ENCODE measurements at regions not wholly inside any gene's neighbourhood (a gene's known extent, or its start where the extent isn't known, plus 50 kb on each side); places are given as distances from the start of the nearest gene placed in this dataset.

DNA sequence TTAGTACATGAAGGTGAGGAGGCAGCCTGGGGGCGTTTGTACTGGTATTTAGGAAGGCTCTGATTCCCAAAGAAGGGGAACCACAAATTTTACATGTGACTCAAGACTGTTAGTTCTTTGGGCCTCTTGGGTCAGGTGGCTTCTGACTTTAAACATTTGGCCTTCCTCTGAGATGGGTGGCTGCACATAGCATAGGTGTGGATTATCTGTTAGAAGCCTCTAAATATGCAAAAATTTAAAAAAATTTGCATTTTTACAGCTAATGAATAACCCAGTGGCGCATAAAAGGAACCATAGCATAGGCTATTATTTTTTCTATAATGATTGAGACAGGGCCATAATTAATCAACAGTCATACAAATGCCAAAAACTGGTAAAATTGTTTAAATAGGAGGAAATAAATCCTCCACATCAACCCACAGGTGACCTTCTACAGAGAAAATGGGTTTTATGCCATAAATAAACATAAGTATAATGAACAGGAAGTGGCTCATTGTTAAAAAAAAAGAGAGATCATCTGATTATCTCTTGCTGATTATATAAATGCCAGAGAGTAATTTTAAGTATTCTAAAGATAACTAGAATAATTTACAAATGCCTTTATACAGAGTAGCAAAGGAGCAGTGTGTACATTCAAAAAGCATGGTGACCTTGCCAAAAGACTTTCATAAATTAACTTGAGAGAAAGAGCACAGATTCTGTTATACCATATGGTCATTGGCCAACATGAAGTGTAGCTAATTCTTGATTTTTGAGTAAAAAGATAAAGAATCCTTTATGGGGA, 284.2 kb upstream of the ATP2B1 start:
- no peak for DNase-seq
- Histone ChIP-seq H3K4me3 (ENCODE audit: low read length in 2 of 2) (no peak overlapping the region), H3K27me3 (ENCODE audit: control insufficient read depth in 1 of 2, insufficient read depth in 2 of 2, low read length in 1 of 2) (no peaks in the 10 kb centered on the region), H3K4me1 (ENCODE audit: control insufficient read depth in 1 of 2, insufficient read depth in 2 of 2, low read length in 2 of 2) (no peaks in the 10 kb centered on the region), H3K9me3 (ENCODE audit: control insufficient read depth, low read length) (no peaks in the 10 kb centered on the region), H3K27ac (ENCODE audit: low read depth in 1 of 2, low read length in 2 of 2) (no peak overlapping the region), H3K36me3 (ENCODE audit: control insufficient read depth in 1 of 2, insufficient read depth in 2 of 2, low read length in 1 of 2) (no peaks in the 10 kb centered on the region)
- intact Hi-C loops (cut with DNase I), result no loop called here
- no peak for ATAC-seq (ENCODE audit: low FRiP score)
- WGBS, 2 donors, result 87 to 89% methylated on average over 2 of the region's 2 CpGs

DNA sequence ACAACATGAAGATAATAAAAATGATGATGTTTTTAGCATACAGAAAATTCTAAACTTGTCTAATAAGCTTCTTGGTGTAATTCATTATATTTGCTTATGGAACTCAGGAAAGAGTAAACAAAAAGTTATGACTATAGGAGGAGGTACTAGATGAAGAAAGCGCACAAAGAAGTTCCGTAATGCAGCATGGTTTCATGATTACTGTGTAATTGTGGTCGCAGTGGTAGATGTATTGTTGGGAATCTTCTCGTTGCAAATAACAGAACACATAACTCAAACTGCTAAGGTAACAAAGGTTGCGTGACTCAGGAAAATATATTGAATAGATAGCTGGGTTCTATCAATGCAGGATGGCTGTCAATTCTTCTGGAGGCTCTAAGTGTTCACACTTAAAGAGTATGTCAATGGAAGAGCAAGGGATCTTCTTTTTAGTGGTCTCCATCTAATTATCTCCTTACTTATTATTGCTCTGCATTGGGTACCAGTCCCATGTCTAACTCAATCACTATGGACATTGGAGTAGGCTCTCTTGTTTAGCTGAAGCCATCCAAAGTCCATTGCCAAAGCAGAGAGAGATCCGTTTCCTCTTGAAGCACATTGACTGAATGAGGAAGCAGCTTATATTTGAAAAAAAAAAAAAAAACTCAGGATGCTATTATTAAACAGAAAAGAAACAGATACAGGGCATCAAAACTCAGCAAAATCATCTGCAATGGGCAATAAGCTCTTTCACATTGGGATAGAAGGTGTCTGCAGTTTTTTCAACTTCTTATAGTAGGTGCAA, 283.4 kb upstream of the ATP2B1 start:
- 95 to 96% methylated on average over 6 of the region's 6 CpGs for WGBS, 2 donors
- ATAC-seq (ENCODE audit: low FRiP score) (no peak), DNase-seq (no peak)
- no peak overlapping the region for H3K4me3 ChIP-seq (ENCODE audit: low read length in 2 of 2)
- H3K9me3 ChIP-seq (ENCODE audit: control insufficient read depth, low read length), result no peaks in the 10 kb centered on the region
- no peaks in the 10 kb centered on the region for H3K27me3 ChIP-seq (ENCODE audit: control insufficient read depth in 1 of 2, insufficient read depth in 2 of 2, low read length in 1 of 2)
- no peaks in the 10 kb centered on the region for H3K36me3 ChIP-seq (ENCODE audit: control insufficient read depth in 1 of 2, insufficient read depth in 2 of 2, low read length in 1 of 2)
- no peak overlapping the region for H3K27ac ChIP-seq (ENCODE audit: low read depth in 1 of 2, low read length in 2 of 2)
- intact Hi-C loops (cut with DNase I), result no loop called here
- no peaks in the 10 kb centered on the region for H3K4me1 ChIP-seq (ENCODE audit: control insufficient read depth in 1 of 2, insufficient read depth in 2 of 2, low read length in 2 of 2)

DNA sequence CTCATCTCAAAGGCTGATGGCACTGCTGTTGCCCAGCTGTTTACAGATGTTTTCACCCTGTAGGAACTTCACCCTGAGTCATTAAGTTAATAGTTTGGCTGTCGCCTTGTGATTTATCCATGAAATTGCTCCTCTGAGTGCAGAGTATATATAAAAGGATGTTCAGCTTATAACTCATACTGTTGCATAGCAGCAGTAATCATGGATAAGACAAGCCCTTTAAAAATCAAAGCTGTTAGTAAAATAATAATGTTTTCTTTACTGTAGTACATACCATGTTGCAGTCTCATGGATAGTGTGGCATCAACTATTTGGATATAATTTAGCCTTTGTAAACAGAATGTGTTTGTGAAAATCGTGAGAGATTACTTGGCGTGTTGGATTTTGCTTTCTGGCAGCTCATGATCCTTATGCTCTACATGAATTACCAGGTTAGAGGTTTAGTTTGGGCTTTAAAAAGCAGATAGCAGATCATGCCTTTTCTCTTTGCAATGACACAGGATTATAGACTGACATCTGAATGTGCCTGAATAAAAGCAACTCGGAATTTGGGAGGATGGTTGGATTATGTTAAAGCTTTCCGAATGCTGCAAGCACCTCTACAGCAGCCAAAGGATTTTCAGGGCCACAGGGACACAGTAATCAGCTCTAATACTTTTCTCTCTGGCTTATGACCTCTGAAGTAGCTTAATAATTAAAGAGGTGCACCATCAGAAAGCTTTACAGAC, 279.7 kb upstream of the ATP2B1 start:
- H3K27ac ChIP-seq (ENCODE audit: low read depth in 1 of 2, low read length in 2 of 2), result no peak overlapping the region
- no peaks in the 10 kb centered on the region for H3K36me3 ChIP-seq (ENCODE audit: control insufficient read depth in 1 of 2, insufficient read depth in 2 of 2, low read length in 1 of 2)
- no peak for DNase-seq
- H3K4me1 ChIP-seq (ENCODE audit: control insufficient read depth in 1 of 2, insufficient read depth in 2 of 2, low read length in 2 of 2), result no peaks in the 10 kb centered on the region
- no peaks in the 10 kb centered on the region for H3K27me3 ChIP-seq (ENCODE audit: control insufficient read depth in 1 of 2, insufficient read depth in 2 of 2, low read length in 1 of 2)
- WGBS, 2 donors, result 85 to 90% methylated on average over 5 of the region's 5 CpGs
- no peaks in the 10 kb centered on the region for H3K9me3 ChIP-seq (ENCODE audit: control insufficient read depth, low read length)
- intact Hi-C loops (cut with DNase I), result no loop called here
- H3K4me3 ChIP-seq (ENCODE audit: low read length in 2 of 2), result no peak overlapping the region
- no peak for ATAC-seq (ENCODE audit: low FRiP score)

DNA sequence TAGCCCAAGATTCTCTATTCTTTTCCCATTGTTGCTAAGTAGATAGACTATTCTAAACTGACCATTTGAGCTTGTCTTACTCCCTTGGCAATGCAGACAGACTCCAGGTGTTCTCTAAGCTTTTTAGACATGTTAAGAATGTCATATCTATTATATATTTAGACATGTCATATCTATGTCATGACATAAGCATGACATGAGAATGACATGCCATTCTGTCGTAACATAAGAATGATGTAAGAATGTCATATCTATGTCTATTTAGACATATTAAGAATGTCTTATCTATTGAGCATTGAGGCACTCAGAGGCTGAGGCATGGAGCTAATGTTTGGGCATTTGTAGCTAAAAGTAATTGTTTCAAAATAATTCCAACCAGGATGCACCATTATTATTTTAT, 277.3 kb upstream of the ATP2B1 start:
- DNase-seq, result no peak
- H3K27me3 ChIP-seq (ENCODE audit: control insufficient read depth in 1 of 2, insufficient read depth in 2 of 2, low read length in 1 of 2), result no peaks in the 10 kb centered on the region
- intact Hi-C loops (cut with DNase I), result no loop called here
- no peaks in the 10 kb centered on the region for H3K9me3 ChIP-seq (ENCODE audit: control insufficient read depth, low read length)
- ATAC-seq (ENCODE audit: low FRiP score), result no peak
- H3K36me3 ChIP-seq (ENCODE audit: control insufficient read depth in 1 of 2, insufficient read depth in 2 of 2, low read length in 1 of 2), result no peaks in the 10 kb centered on the region
- no peaks in the 10 kb centered on the region for H3K4me1 ChIP-seq (ENCODE audit: control insufficient read depth in 1 of 2, insufficient read depth in 2 of 2, low read length in 2 of 2)
- H3K4me3 ChIP-seq (ENCODE audit: low read length in 2 of 2), result no peak overlapping the region
- H3K27ac ChIP-seq (ENCODE audit: low read depth in 1 of 2, low read length in 2 of 2), result no peak overlapping the region
- 97 to 98% methylated on average over 1 of the region's 1 CpG for WGBS, 2 donors

DNA sequence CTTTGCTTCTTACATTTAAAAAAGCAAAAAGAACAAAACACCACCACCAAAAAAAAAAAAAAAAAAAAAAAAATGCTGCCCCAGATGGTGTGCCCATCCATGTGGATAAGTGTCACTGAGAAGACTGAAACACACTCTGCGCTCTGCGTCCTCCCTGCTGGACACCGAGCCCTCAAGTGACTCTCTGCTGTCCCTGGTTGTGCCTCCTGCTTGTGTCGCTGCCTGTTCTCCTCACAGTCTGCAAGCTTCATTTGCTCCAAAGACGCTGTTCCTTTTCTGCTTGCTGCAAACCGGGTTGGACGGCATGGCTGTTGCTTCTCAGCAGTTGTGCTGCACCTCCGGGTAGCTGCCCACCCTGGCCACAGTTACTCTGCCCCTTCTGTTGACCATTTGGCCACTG, 276.2 kb upstream of the ATP2B1 start:
- Histone ChIP-seq H3K4me3 (ENCODE audit: low read length in 2 of 2) (no peak overlapping the region), H3K4me1 (ENCODE audit: control insufficient read depth in 1 of 2, insufficient read depth in 2 of 2, low read length in 2 of 2) (no peaks in the 10 kb centered on the region), H3K36me3 (ENCODE audit: control insufficient read depth in 1 of 2, insufficient read depth in 2 of 2, low read length in 1 of 2) (no peaks in the 10 kb centered on the region), H3K27me3 (ENCODE audit: control insufficient read depth in 1 of 2, insufficient read depth in 2 of 2, low read length in 1 of 2) (no peaks in the 10 kb centered on the region), H3K9me3 (ENCODE audit: control insufficient read depth, low read length) (no peaks in the 10 kb centered on the region), H3K27ac (ENCODE audit: low read depth in 1 of 2, low read length in 2 of 2) (no peak overlapping the region)
- WGBS, 2 donors, result 88 to 91% methylated on average over 8 of the region's 8 CpGs
- intact Hi-C loops (cut with DNase I), result no loop called here
- ATAC-seq (ENCODE audit: low FRiP score) (no peak), DNase-seq (no peak)

DNA sequence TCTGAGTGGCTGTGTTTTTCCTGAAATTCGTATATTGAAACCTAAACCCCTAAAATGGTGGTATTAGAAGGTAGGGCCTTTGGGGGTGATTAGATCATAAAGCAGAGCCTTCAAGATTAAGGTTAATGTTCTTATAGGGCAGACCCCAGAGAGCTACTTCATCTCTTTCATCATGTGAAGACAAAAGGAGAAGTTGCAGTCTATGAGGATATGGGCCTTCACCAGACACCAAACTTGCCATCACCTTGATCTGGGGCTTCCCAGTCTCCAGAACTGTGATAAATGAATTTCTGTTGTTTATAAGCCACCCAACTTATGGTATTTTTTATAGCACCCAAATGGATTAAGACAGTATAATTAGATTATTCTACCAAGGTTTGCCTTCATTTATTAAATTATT, 275.0 kb upstream of the ATP2B1 start:
- Histone ChIP-seq H3K9me3 (ENCODE audit: control insufficient read depth, low read length) (no peaks in the 10 kb centered on the region), H3K4me1 (ENCODE audit: control insufficient read depth in 1 of 2, insufficient read depth in 2 of 2, low read length in 2 of 2) (no peaks in the 10 kb centered on the region), H3K27ac (ENCODE audit: low read depth in 1 of 2, low read length in 2 of 2) (no peak overlapping the region), H3K4me3 (ENCODE audit: low read length in 2 of 2) (no peak overlapping the region), H3K27me3 (ENCODE audit: control insufficient read depth in 1 of 2, insufficient read depth in 2 of 2, low read length in 1 of 2) (no peaks in the 10 kb centered on the region), H3K36me3 (ENCODE audit: control insufficient read depth in 1 of 2, insufficient read depth in 2 of 2, low read length in 1 of 2) (no peaks in the 10 kb centered on the region)
- intact Hi-C loops (cut with DNase I), result no loop called here
- ATAC-seq (ENCODE audit: low FRiP score), result no peak
- WGBS, 2 donors, result 99 to 100% methylated on average over 1 of the region's 1 CpG
- DNase-seq, result no peak

DNA sequence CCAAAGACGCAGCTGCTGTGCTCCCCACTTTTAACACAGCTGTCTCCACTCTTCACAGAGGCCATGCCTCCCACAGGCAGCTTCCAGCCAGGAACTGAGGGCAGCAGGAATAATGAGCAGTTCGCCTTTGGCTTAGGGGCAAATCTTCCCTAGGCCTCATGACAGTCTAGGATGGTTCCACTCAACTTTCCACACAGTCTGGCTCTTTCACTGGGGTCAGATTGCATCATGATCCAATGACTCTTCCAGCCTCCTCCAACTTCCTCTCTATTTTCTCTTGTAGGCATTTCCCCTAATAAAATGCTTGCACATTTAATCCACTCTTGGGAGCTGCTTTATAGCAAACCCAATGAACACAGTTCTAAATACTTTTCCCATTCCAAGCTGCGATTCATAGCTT, 271.6 kb upstream of the ATP2B1 start:
- H3K9me3 ChIP-seq (ENCODE audit: control insufficient read depth, low read length), result no peaks in the 10 kb centered on the region
- no peaks in the 10 kb centered on the region for H3K27me3 ChIP-seq (ENCODE audit: control insufficient read depth in 1 of 2, insufficient read depth in 2 of 2, low read length in 1 of 2)
- H3K4me1 ChIP-seq (ENCODE audit: control insufficient read depth in 1 of 2, insufficient read depth in 2 of 2, low read length in 2 of 2), result no peaks in the 10 kb centered on the region
- peak; percentile 61 for ATAC-seq (ENCODE audit: low FRiP score)
- peak in 1 of 2 donors; percentile 50 for DNase-seq
- 88 to 91% methylated on average over 3 of the region's 3 CpGs for WGBS, 2 donors
- intact Hi-C loops (cut with DNase I), result no loop called here
- no peaks in the 10 kb centered on the region for H3K36me3 ChIP-seq (ENCODE audit: control insufficient read depth in 1 of 2, insufficient read depth in 2 of 2, low read length in 1 of 2)
- H3K27ac ChIP-seq (ENCODE audit: low read depth in 1 of 2, low read length in 2 of 2), result no peak overlapping the region
- no peak overlapping the region for H3K4me3 ChIP-seq (ENCODE audit: low read length in 2 of 2)

DNA sequence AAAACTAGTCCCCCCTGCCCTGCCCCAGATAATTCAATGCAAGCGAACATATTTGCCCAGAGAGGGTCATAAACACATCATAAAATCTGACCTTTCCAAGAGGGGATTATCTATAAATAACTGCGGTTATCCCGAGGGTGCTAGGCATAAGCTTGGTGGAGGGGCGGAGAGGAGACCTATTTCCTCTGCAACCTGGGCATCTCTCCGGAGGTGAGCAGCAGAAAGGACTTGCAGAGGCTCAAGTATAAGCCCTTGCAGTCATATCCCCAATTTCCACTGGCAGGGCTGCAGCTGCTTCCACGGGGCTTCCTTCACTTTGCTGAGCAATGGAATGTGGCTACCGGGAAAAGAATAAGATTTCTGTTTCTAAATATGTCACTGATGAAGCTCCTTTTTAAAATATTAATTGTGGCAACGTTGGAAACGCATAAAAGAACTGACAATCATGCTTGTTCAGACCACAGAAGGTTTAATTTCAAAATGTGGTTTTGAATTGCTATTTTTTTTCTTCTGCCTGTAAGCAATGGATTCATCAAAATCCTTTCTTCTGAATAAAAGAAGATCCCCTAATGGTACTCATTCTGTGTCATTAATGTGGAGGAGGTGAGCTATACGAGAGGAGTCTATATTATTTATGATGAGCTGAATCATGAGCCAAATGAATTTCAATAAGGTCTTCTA, 268.9 kb upstream of the ATP2B1 start:
- intact Hi-C loops (cut with DNase I), result no loop called here
- Histone ChIP-seq H3K4me3 (ENCODE audit: low read length in 2 of 2) (no peak overlapping the region), H3K27ac (ENCODE audit: low read depth in 1 of 2, low read length in 2 of 2) (no peak overlapping the region), H3K4me1 (ENCODE audit: control insufficient read depth in 1 of 2, insufficient read depth in 2 of 2, low read length in 2 of 2) (no peaks in the 10 kb centered on the region), H3K27me3 (ENCODE audit: control insufficient read depth in 1 of 2, insufficient read depth in 2 of 2, low read length in 1 of 2) (no peaks in the 10 kb centered on the region), H3K36me3 (ENCODE audit: control insufficient read depth in 1 of 2, insufficient read depth in 2 of 2, low read length in 1 of 2) (no peaks in the 10 kb centered on the region), H3K9me3 (ENCODE audit: control insufficient read depth, low read length) (no peaks in the 10 kb centered on the region)
- no peak for DNase-seq
- no peak for ATAC-seq (ENCODE audit: low FRiP score)
- 53 to 59% methylated on average over 10 of the region's 10 CpGs for WGBS, 2 donors
